MM.1S (cell line): ENCODE measurements at regions not wholly inside any gene's neighbourhood (a gene's known extent, or its start where the extent isn't known, plus 50 kb on each side); places are given as distances from the start of the nearest gene placed in this dataset.

Source experiments
- EZH2 ChIP-seq: fragments of 300-600 bp; sonication (generic); optimal IDR thresholded peaks from 2 replicates; pipeline ENCODE3; 2017; ENCODE audit warnings: low read depth, mild to moderate bottlenecking, antibody characterized with exemption, low read length, mixed read lengths
- EZH2phosphoT487 ChIP-seq: fragments of 300-600 bp; sonication (generic); IDR thresholded peaks from 2 replicates; pipeline ENCODE4 v1.6.1; 2018; ENCODE audit warnings: antibody characterized with exemption, low read length
- TF ChIP-seq, protein P1 (sequence below): fragments of 300-600 bp; sonication (generic); IDR thresholded peaks from 2 replicates; pipeline ENCODE4 v1.5.1; 2016; ENCODE audit warnings: antibody characterized with exemption, low read length, mixed read lengths

DNA sequence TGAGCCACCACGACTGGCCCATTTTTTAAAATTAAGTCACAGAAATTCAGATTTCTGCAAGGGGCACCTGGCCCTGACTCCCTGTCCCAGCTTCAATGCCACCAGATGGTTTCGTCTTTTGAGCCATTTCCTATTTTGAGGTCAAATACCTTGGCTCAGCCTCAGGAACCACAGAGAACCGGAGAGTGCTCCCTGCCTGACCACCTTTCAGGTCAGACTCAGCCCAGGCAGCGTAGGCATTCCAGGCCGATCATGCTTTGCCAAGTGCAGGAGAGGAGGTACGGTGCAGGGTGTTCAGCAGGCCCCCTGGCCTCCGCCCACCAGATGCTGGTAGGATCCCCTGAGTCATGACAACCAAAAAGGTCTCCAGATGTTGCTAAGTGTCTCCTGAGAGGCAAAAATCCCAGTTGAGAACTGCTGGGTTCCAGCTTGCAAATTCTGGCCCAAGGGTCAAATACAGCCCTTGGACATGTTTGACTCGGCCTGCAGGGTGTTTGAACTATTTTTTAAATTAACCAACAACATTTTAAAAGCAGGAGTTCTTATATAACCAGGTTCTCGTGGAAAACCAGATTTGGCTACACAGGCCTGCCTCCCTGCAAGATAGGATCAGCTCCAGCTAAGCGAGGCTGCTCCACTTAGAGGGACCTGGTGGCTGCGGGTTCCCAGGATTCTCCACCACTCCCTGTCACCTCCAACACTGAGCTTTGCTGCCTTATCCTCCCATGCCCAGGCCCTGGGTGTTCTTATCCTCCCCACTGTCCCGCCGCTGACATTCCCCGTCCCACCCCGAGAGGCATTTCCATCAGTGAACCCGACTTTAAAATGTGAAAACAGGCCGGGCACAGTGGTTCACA lies 61.9 kb upstream of the TARDBP start:
- TF ChIP-seq, protein P1, sequence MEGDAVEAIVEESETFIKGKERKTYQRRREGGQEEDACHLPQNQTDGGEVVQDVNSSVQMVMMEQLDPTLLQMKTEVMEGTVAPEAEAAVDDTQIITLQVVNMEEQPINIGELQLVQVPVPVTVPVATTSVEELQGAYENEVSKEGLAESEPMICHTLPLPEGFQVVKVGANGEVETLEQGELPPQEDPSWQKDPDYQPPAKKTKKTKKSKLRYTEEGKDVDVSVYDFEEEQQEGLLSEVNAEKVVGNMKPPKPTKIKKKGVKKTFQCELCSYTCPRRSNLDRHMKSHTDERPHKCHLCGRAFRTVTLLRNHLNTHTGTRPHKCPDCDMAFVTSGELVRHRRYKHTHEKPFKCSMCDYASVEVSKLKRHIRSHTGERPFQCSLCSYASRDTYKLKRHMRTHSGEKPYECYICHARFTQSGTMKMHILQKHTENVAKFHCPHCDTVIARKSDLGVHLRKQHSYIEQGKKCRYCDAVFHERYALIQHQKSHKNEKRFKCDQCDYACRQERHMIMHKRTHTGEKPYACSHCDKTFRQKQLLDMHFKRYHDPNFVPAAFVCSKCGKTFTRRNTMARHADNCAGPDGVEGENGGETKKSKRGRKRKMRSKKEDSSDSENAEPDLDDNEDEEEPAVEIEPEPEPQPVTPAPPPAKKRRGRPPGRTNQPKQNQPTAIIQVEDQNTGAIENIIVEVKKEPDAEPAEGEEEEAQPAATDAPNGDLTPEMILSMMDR = no peak
- TF ChIP-seq EZH2 = no peak
- no peak for TF ChIP-seq EZH2phosphoT487
